ENCODE measurements at regions not wholly inside any gene's neighbourhood (a gene's known extent, or its start where the extent isn't known, plus 50 kb on each side); places are given as distances from the start of the nearest gene placed in this dataset.

GRCh38 chr2:57725337-57725947, 321.2 kb upstream of the VRK2 start:
- no peak for TF ChIP-seq EZH2 (IDR thresholded peaks at IDR 0.05)
- TF ChIP-seq, protein P1, sequence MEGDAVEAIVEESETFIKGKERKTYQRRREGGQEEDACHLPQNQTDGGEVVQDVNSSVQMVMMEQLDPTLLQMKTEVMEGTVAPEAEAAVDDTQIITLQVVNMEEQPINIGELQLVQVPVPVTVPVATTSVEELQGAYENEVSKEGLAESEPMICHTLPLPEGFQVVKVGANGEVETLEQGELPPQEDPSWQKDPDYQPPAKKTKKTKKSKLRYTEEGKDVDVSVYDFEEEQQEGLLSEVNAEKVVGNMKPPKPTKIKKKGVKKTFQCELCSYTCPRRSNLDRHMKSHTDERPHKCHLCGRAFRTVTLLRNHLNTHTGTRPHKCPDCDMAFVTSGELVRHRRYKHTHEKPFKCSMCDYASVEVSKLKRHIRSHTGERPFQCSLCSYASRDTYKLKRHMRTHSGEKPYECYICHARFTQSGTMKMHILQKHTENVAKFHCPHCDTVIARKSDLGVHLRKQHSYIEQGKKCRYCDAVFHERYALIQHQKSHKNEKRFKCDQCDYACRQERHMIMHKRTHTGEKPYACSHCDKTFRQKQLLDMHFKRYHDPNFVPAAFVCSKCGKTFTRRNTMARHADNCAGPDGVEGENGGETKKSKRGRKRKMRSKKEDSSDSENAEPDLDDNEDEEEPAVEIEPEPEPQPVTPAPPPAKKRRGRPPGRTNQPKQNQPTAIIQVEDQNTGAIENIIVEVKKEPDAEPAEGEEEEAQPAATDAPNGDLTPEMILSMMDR (IDR thresholded peaks at IDR 0.05), result no peak
